ENCODE measurements at regions not wholly inside any gene's neighbourhood (a gene's known extent, or its start where the extent isn't known, plus 50 kb on each side); places are given as distances from the start of the nearest gene placed in this dataset.

- WGBS, 4 donors: 68 to 74% (median 71%) methylated on average over 2 of the region's 2 CpGs
- Histone ChIP-seq H3K9me3 (peaks cover 0 to 20% (median 10%) of the 10 kb centered on the region in 12 donors), H3K36me3 (no peaks in the 10 kb centered on the region), H3K4me1 (peaks cover 0 to 13% (median 0%) of the 10 kb centered on the region in 12 donors), H3K4me3 (no peak overlapping the region), H3K27me3 (no peaks in the 10 kb centered on the region), H3K27ac (no peak overlapping the region)
- ATAC-seq (no peak), DNase-seq (no peak)
- intact Hi-C loops (cut with DNase I): no loop called here
- no peak for TF ChIP-seq CTCF (IDR thresholded peaks at IDR 0.05)
- no peak for TF ChIP-seq POLR2A (IDR thresholded peaks at IDR 0.05)
These were observed 280.7 kb downstream of the ZNF621 start for GRCh38 chr3:40805456-40805855.

- Histone ChIP-seq H3K9me3 (peaks cover 0 to 43% (median 23%) of the 10 kb centered on the region in 12 donors), H3K4me1 (no peaks in the 10 kb centered on the region), H3K36me3 (no peaks in the 10 kb centered on the region), H3K27me3 (no peaks in the 10 kb centered on the region), H3K27ac (no peak overlapping the region), H3K4me3 (no peak overlapping the region)
- TF ChIP-seq POLR2A (IDR thresholded peaks at IDR 0.05): no peak
- no peak for TF ChIP-seq CTCF (IDR thresholded peaks at IDR 0.05)
- no peak for ATAC-seq
- DNase-seq: no peak
- intact Hi-C loops (cut with DNase I): no loop called here
These were observed 286.1 kb downstream of the ZNF621 start for GRCh38 chr3:40810813-40811212.

GRCh38 chr3:40817017-40817416 is 292.3 kb downstream of the ZNF621 start:
- intact Hi-C loops (cut with DNase I): no loop called here
- TF ChIP-seq CTCF (IDR thresholded peaks at IDR 0.05) (no peak), POLR2A (IDR thresholded peaks at IDR 0.05) (no peak)
- no peak for ATAC-seq
- Histone ChIP-seq H3K4me1 (no peaks in the 10 kb centered on the region), H3K36me3 (no peaks in the 10 kb centered on the region), H3K27ac (no peak overlapping the region), H3K4me3 (no peak overlapping the region), H3K9me3 (peaks cover 0 to 9% (median 2%) of the 10 kb centered on the region in 12 donors), H3K27me3 (no peaks in the 10 kb centered on the region)
- DNase-seq: no peak

- TF ChIP-seq POLR2A (IDR thresholded peaks at IDR 0.05): no peak
- no peak for TF ChIP-seq CTCF (IDR thresholded peaks at IDR 0.05)
- Histone ChIP-seq H3K27me3 (no peaks in the 10 kb centered on the region), H3K36me3 (no peaks in the 10 kb centered on the region), H3K4me3 (no peak overlapping the region), H3K9me3 (no peaks in the 10 kb centered on the region), H3K4me1 (no peaks in the 10 kb centered on the region), H3K27ac (no peak overlapping the region)
- DNase-seq (no peak), ATAC-seq (no peak)
- 90 to 95% (median 93%) methylated on average over 1 of the region's 1 CpG for WGBS, 4 donors
- intact Hi-C loops (cut with DNase I): no loop called here
These were observed 296.6 kb downstream of the ZNF621 start for GRCh38 chr3:40821315-40821714.

Measured in heart left ventricle (tissue), 16 donors.